NCI-H1417 (cell line): ENCODE measurements at regions not wholly inside any gene's neighbourhood (a gene's known extent, or its start where the extent isn't known, plus 50 kb on each side); places are given as distances from the start of the nearest gene placed in this dataset.
"Not testable (repeated sequence)": the region's sequence is repeated elsewhere in the genome, so short reads cannot be mapped to it uniquely, and the experiment has no call there.

Experiments used
- DNase-seq, 3 experiments: peaks; one replicate each; lab custom pipeline; 2025; lab: John Stamatoyannopoulos, UW

- no peak for DNase-seq
These were observed 176.6 kb downstream of the ALG10 start for GRCh38 chr12:34198924-34199323.

- DNase-seq = no peak
These were observed 181.7 kb downstream of the ALG10 start for GRCh38 chr12:34203866-34204620.

GRCh38 chr12:34204830-34205285 lies 182.6 kb downstream of the ALG10 start:
- no peak for DNase-seq

- no peak for DNase-seq
These were observed 183.1 kb downstream of the ALG10 start for GRCh38 chr12:34205401-34205800.

- DNase-seq = no peak
These were observed 183.9 kb downstream of the ALG10 start for GRCh38 chr12:34206061-34206785.

GRCh38 chr12:34207858-34208257 lies 185.6 kb downstream of the ALG10 start:
- DNase-seq = no peak

GRCh38 chr12:34208331-34209258 lies 186.3 kb downstream of the ALG10 start:
- DNase-seq = no peak

- DNase-seq = no peak
These were observed 187.1 kb downstream of the ALG10 start for GRCh38 chr12:34209259-34209835.

GRCh38 chr12:34210183-34210582 lies 187.9 kb downstream of the ALG10 start:
- no peak for DNase-seq

- no peak for DNase-seq
These were observed 188.6 kb downstream of the ALG10 start for GRCh38 chr12:34210689-34211530.

GRCh38 chr12:34212651-34213050 lies 190.4 kb downstream of the ALG10 start:
- DNase-seq = no peak

- no peak for DNase-seq
These were observed 191.7 kb downstream of the ALG10 start for GRCh38 chr12:34214011-34214410.

GRCh38 chr12:34215213-34215892 lies 193.1 kb downstream of the ALG10 start:
- no peak for DNase-seq

- DNase-seq = no peak
These were observed 193.6 kb downstream of the ALG10 start for GRCh38 chr12:34215893-34216285.

- no peak for DNase-seq
These were observed 195.4 kb downstream of the ALG10 start for GRCh38 chr12:34217660-34218059.

GRCh38 chr12:34218193-34219045 lies 196.1 kb downstream of the ALG10 start:
- peak; percentile 81 to 94 (median 81) for DNase-seq

- DNase-seq = peak in 1 of 3 experiments; percentile 29
These were observed 196.9 kb downstream of the ALG10 start for GRCh38 chr12:34219046-34219770.

- not testable (repeated sequence) for DNase-seq
These were observed 197.8 kb downstream of the ALG10 start for GRCh38 chr12:34220079-34220478.

GRCh38 chr12:34223640-34224039 lies 201.3 kb downstream of the ALG10 start:
- no peak for DNase-seq
